HG03439 (cell line): ENCODE measurements at regions not wholly inside any gene's neighbourhood (a gene's known extent, or its start where the extent isn't known, plus 50 kb on each side); places are given as distances from the start of the nearest gene placed in this dataset.

Source experiments
- ATAC-seq: cut with Tn5 transposase; IDR thresholded peaks from one replicate; pipeline ENCODE4 v1.9.1; 2021; ENCODE audit warnings: mild to moderate bottlenecking, moderate library complexity; ENCODE audit not compliant: unreplicated experiment

- ATAC-seq: no peak
These were observed 879.9 kb downstream of the TUSC7 start for GRCh38 chr3:117589454-117589853.

- no peak for ATAC-seq
These were observed 886.0 kb downstream of the TUSC7 start for GRCh38 chr3:117595615-117596014.

GRCh38 chr3:117596503-117596902 is 886.9 kb downstream of the TUSC7 start:
- ATAC-seq: no peak

- no peak for ATAC-seq
These were observed 888.3 kb downstream of the TUSC7 start for GRCh38 chr3:117597865-117598264.

- no peak for ATAC-seq
These were observed 890.5 kb downstream of the TUSC7 start for GRCh38 chr3:117600112-117600511.

GRCh38 chr3:117600666-117601065 is 891.1 kb downstream of the TUSC7 start:
- ATAC-seq: no peak

- no peak for ATAC-seq
These were observed 892.6 kb downstream of the TUSC7 start for GRCh38 chr3:117602058-117602644.

- ATAC-seq: no peak
These were observed 893.5 kb downstream of the TUSC7 start for GRCh38 chr3:117603097-117603496.

- ATAC-seq: no peak
These were observed 897.3 kb downstream of the TUSC7 start for GRCh38 chr3:117606866-117607265.

GRCh38 chr3:117609330-117609729 is 899.8 kb downstream of the TUSC7 start:
- no peak for ATAC-seq

- ATAC-seq: no peak
These were observed 900.6 kb downstream of the TUSC7 start for GRCh38 chr3:117610156-117610555.

GRCh38 chr3:117611211-117611610 is 901.6 kb downstream of the TUSC7 start:
- ATAC-seq: no peak

- no peak for ATAC-seq
These were observed 906.6 kb downstream of the TUSC7 start for GRCh38 chr3:117616227-117616626.

- no peak for ATAC-seq
These were observed 908.3 kb downstream of the TUSC7 start for GRCh38 chr3:117617906-117618305.

- no peak for ATAC-seq
These were observed 908.9 kb downstream of the TUSC7 start for GRCh38 chr3:117618462-117618861.

GRCh38 chr3:117619805-117620204 is 910.2 kb downstream of the TUSC7 start:
- no peak for ATAC-seq

- no peak for ATAC-seq
These were observed 912.7 kb downstream of the TUSC7 start for GRCh38 chr3:117622171-117622841.

GRCh38 chr3:117624424-117624823 is 914.8 kb downstream of the TUSC7 start:
- no peak for ATAC-seq

GRCh38 chr3:117625174-117625573 is 915.6 kb downstream of the TUSC7 start:
- ATAC-seq: no peak

GRCh38 chr3:117626577-117626976 is 917.0 kb downstream of the TUSC7 start:
- no peak for ATAC-seq

- no peak for ATAC-seq
These were observed 919.3 kb downstream of the TUSC7 start for GRCh38 chr3:117628823-117629291.

- ATAC-seq: no peak
These were observed 919.9 kb downstream of the TUSC7 start for GRCh38 chr3:117629505-117629904.

GRCh38 chr3:117630469-117630868 is 920.9 kb downstream of the TUSC7 start:
- no peak for ATAC-seq
